ENCODE measurements at regions not wholly inside any gene's neighbourhood (a gene's known extent, or its start where the extent isn't known, plus 50 kb on each side); places are given as distances from the start of the nearest gene placed in this dataset.

GRCh38 chr3:178257491-178257890, 278.7 kb upstream of the KCNMB2 start:
- ATAC-seq: no peak
- no peak for TF ChIP-seq CSRNP3 (CRISPR knock-in tag; IDR thresholded peaks at IDR 0.05)
- TF ChIP-seq OSR1 (CRISPR knock-in tag; IDR thresholded peaks at IDR 0.05): no peak

- ATAC-seq: no peak
- TF ChIP-seq ZNF8 (CRISPR knock-in tag; IDR thresholded peaks at IDR 0.05): no peak
- no peak for TF ChIP-seq ZFP30 (CRISPR knock-in tag; IDR thresholded peaks at IDR 0.05)
- no peak for TF ChIP-seq PATZ1 (CRISPR knock-in tag; IDR thresholded peaks at IDR 0.05; ENCODE audit: borderline replicate concordance)
- TF ChIP-seq ZFP3 (CRISPR knock-in tag; IDR thresholded peaks at IDR 0.05): no peak
- no peak for TF ChIP-seq TOX (CRISPR knock-in tag; IDR thresholded peaks at IDR 0.05; ENCODE audit: borderline replicate concordance)
These were observed 278.1 kb upstream of the KCNMB2 start for GRCh38 chr3:178258121-178258520.

- no peak for ATAC-seq
- TF ChIP-seq OSR1 (CRISPR knock-in tag; IDR thresholded peaks at IDR 0.05) (no peak), CSRNP3 (CRISPR knock-in tag; IDR thresholded peaks at IDR 0.05) (no peak)
These were observed 276.5 kb upstream of the KCNMB2 start for GRCh38 chr3:178259703-178260102.

- peak; percentile 64 for ATAC-seq
- TF ChIP-seq SNAI2 (CRISPR knock-in tag; IDR thresholded peaks at IDR 0.05): peak; percentile 75; the same call in 1 of the 2 replicates
- TF ChIP-seq ZFP30 (CRISPR knock-in tag; IDR thresholded peaks at IDR 0.05): no peak
- no peak for TF ChIP-seq TOX (CRISPR knock-in tag; IDR thresholded peaks at IDR 0.05; ENCODE audit: borderline replicate concordance)
- TF ChIP-seq ISL1 (CRISPR knock-in tag; IDR thresholded peaks at IDR 0.05): peak; percentile 50; the same call in 1 of the 2 replicates
- no peak for TF ChIP-seq ARNTL (CRISPR knock-in tag; IDR thresholded peaks at IDR 0.05; ENCODE audit: borderline replicate concordance, low read depth)
- no peak for TF ChIP-seq RARB (CRISPR knock-in tag; IDR thresholded peaks at IDR 0.05)
- TF ChIP-seq ZFP3 (CRISPR knock-in tag; IDR thresholded peaks at IDR 0.05): no peak
- TF ChIP-seq TCF4 (CRISPR knock-in tag; IDR thresholded peaks at IDR 0.05; ENCODE audit: borderline replicate concordance): peak; percentile 51; the same call in 1 of the 2 replicates
- TF ChIP-seq PPARA (CRISPR knock-in tag; IDR thresholded peaks at IDR 0.05; ENCODE audit: borderline replicate concordance): no peak
These were observed 275.2 kb upstream of the KCNMB2 start for GRCh38 chr3:178260887-178261565.

GRCh38 chr3:178263236-178263916, 272.9 kb upstream of the KCNMB2 start:
- ATAC-seq: no peak
- 0 out of 2 replicates have a peak, but pooled peaks have one; percentile 27 for TF ChIP-seq ZFP3 (CRISPR knock-in tag; IDR thresholded peaks at IDR 0.05)
- TF ChIP-seq ZNF8 (CRISPR knock-in tag; IDR thresholded peaks at IDR 0.05): no peak
- TF ChIP-seq PATZ1 (CRISPR knock-in tag; IDR thresholded peaks at IDR 0.05; ENCODE audit: borderline replicate concordance): no peak
- no peak for TF ChIP-seq ZNF70 (CRISPR knock-in tag; IDR thresholded peaks at IDR 0.05)
- no peak for TF ChIP-seq GLIS3 (CRISPR knock-in tag; IDR thresholded peaks at IDR 0.05)
- TF ChIP-seq PPARA (CRISPR knock-in tag; IDR thresholded peaks at IDR 0.05; ENCODE audit: borderline replicate concordance): no peak

All from SK-N-SH treated with all-trans-retinoic acid at 6 μM for 48 hours (cell line).